PC-9 (cell line): ENCODE measurements at regions not wholly inside any gene's neighbourhood (a gene's known extent, or its start where the extent isn't known, plus 50 kb on each side); places are given as distances from the start of the nearest gene placed in this dataset.

Experiments used
- CTCF ChIP-seq: fragments of 200-600 bp; sonication (generic); conservative IDR thresholded peaks from 2 replicates; pipeline ENCODE4 v1.6.1; 2017; ENCODE audit warnings: mixed run types, antibody characterized with exemption, mild to moderate bottlenecking, moderate library complexity
- EZH2 ChIP-seq: fragments of 200-600 bp; sonication (generic); IDR thresholded peaks from 2 replicates; pipeline ENCODE4 v1.8.0; 2017; ENCODE audit warnings: antibody characterized with exemption, low read depth

- TF ChIP-seq CTCF (no peak), EZH2 (no peak)
Observed at GRCh38 chr20:51143652-51144051, 120.7 kb upstream of the KCNG1 start.
